OCI-LY1 (cell line): ENCODE measurements at regions not wholly inside any gene's neighbourhood (a gene's known extent, or its start where the extent isn't known, plus 50 kb on each side); places are given as distances from the start of the nearest gene placed in this dataset.

Experiments used
- EZH2 ChIP-seq: fragments of 200-600 bp; sonication (generic), shearing (Covaris generic); IDR thresholded peaks from 2 replicates; pipeline ENCODE4 v1.8.0; 2017; ENCODE audit warnings: borderline replicate concordance, mixed run types, mild to moderate bottlenecking, antibody characterized with exemption, low read length, moderate library complexity, mixed read lengths
- TF ChIP-seq, protein P1 (sequence below): fragments of 200-600 bp; sonication (generic), shearing (Covaris generic); IDR thresholded peaks from 2 replicates; pipeline ENCODE4 v1.5.1; 2017; ENCODE audit warnings: mild to moderate bottlenecking, antibody characterized with exemption, low read length, moderate library complexity, mixed read lengths

DNA sequence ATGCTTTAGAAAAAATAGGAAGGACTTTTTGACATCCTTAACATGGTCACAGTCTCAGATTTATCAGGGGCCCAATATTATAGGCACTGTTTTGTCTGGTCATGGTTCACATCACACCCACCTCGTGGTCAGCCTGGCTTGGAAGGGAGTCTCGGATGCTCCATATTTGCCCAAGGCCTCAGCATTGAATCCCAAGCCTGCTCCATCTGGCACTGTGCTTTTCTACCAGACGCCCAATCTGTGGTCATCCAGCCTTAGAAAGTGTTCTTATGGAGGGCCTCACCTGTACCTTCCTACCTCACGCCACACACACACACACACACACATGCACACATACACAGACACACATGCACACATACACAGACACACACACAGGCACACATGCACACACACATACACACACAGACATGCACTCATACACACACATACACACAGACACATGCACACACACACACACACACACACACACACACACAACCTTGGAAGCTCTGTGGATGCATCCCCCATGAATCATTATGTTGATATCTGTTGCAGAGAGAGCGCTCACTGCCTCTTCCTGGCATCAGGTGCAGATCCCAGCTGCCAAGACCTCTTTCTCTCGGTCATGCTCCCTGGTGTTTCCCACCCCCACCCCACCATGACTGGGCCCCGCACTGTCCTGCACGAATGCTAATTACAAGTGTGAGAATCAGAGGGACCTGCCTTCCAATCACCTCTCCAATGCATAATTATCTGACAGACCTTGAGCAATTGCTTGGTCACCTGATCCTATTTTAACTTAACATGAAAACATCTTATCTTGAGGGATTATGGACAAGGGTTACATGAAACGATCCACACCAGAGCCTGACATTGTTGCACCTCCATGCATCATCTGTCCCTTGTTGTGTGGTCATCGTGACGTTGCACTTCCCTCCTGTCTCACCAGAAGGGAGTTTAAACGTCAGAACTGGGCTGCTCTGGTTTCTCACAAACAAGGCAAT is 122.7 kb upstream of the TMEM72 start:
- TF ChIP-seq, protein P1, sequence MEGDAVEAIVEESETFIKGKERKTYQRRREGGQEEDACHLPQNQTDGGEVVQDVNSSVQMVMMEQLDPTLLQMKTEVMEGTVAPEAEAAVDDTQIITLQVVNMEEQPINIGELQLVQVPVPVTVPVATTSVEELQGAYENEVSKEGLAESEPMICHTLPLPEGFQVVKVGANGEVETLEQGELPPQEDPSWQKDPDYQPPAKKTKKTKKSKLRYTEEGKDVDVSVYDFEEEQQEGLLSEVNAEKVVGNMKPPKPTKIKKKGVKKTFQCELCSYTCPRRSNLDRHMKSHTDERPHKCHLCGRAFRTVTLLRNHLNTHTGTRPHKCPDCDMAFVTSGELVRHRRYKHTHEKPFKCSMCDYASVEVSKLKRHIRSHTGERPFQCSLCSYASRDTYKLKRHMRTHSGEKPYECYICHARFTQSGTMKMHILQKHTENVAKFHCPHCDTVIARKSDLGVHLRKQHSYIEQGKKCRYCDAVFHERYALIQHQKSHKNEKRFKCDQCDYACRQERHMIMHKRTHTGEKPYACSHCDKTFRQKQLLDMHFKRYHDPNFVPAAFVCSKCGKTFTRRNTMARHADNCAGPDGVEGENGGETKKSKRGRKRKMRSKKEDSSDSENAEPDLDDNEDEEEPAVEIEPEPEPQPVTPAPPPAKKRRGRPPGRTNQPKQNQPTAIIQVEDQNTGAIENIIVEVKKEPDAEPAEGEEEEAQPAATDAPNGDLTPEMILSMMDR: no peak
- TF ChIP-seq EZH2: no peak
